Lower lobe of right lung (tissue), 2 donors: ENCODE measurements at regions not wholly inside any gene's neighbourhood (a gene's known extent, or its start where the extent isn't known, plus 50 kb on each side); places are given as distances from the start of the nearest gene placed in this dataset.
"Not testable (repeated sequence)": the region's sequence is repeated elsewhere in the genome, so short reads cannot be mapped to it uniquely, and the experiment has no call there.

ENCODE experiments used
- ATAC-seq, 2 donors: fragments of 200-7000 bp; cut with Tn5 transposase; one replicate each; pipeline ENCODE4 v1.9.1; 2020 to 2022; ENCODE audit warnings: mild to moderate bottlenecking in 2 of 2, moderate library complexity in 2 of 2
- DNase-seq: peaks from one replicate; pipeline ENCODE4 v3.0.0-alpha.2; 2020
- H3K27ac ChIP-seq: fragments of 200-600 bp; one replicate; pipeline ENCODE4 v1.8.0; 2022
- H3K27me3 ChIP-seq: fragments of 200-600 bp; one replicate; pipeline ENCODE4 v1.8.0; 2022; ENCODE audit warnings: low read depth
- H3K36me3 ChIP-seq: fragments of 200-600 bp; one replicate; pipeline ENCODE4 v1.8.0; 2022; ENCODE audit warnings: mild to moderate bottlenecking
- H3K4me1 ChIP-seq: fragments of 200-600 bp; one replicate; pipeline ENCODE4 v1.8.0; 2022
- H3K4me3 ChIP-seq: fragments of 200-600 bp; one replicate; pipeline ENCODE4 v1.8.0; 2022; ENCODE audit warnings: mild to moderate bottlenecking
- H3K9me3 ChIP-seq: fragments of 200-600 bp; one replicate; pipeline ENCODE4 v1.8.0; 2022
- intact Hi-C: fragments of 100-400 bp; cut with DNase I; formaldehyde crosslinking; loops from one replicate; pipeline ENCODE4 v1.11.0; 2022
- TF ChIP-seq, protein P1 (sequence below): fragments of 200-600 bp; IDR thresholded peaks from one replicate; pipeline ENCODE4 v1.8.0; 2022; ENCODE audit warnings: antibody characterized with exemption, mild to moderate bottlenecking
- donor health status: DM: no; HTN: yes; CAD: no; lungs with severe emphysema.

DNA sequence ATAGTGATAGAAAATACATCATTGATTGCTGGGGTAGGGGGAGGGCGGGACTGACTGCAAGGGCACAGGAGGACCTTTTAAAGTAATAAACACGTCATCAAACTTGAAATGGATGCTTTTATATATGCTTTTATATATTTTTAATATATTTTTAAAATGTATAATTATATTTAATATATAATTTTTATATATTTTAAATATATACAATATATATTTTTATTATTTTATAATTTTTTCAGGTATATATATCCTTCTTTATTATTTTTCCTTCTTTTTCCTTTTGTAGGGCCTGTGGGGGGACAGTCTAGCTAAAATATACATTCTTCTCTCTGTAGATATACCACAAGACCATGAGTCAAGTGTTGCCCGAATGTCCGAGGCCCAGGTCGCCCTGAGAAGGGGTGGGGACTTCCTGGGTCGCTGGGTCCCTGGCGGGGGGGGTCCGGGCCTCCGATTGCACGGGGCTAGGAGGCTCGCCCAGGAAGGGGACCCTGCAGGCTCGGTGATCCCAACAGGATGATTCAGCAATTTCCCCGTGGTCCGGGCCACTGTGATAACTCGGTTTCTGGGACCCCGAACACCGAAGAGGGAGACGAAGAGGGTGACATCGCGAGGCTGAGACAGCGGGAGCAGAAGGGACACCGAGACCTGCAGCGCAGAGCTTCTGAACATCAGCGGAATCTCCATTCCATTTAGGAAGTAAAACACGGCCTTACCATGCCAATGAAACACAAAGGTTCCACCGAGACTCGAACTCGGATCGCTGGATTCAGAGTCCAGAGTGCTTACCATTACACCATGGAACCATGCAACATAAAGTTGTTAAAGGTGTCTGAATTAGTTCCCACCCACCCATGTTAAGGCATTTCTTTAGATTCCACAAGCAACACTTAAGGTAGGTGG, 112.5 kb upstream of the NBPF11 start:
- DNase-seq (no peak), ATAC-seq (no peak)
- peaks cover 12% of the 10 kb centered on the region for H3K27me3 ChIP-seq
- H3K9me3 ChIP-seq, result no peaks in the 10 kb centered on the region
- H3K36me3 ChIP-seq, result no peaks in the 10 kb centered on the region
- H3K27ac ChIP-seq, result no peak overlapping the region
- TF ChIP-seq, protein P1, sequence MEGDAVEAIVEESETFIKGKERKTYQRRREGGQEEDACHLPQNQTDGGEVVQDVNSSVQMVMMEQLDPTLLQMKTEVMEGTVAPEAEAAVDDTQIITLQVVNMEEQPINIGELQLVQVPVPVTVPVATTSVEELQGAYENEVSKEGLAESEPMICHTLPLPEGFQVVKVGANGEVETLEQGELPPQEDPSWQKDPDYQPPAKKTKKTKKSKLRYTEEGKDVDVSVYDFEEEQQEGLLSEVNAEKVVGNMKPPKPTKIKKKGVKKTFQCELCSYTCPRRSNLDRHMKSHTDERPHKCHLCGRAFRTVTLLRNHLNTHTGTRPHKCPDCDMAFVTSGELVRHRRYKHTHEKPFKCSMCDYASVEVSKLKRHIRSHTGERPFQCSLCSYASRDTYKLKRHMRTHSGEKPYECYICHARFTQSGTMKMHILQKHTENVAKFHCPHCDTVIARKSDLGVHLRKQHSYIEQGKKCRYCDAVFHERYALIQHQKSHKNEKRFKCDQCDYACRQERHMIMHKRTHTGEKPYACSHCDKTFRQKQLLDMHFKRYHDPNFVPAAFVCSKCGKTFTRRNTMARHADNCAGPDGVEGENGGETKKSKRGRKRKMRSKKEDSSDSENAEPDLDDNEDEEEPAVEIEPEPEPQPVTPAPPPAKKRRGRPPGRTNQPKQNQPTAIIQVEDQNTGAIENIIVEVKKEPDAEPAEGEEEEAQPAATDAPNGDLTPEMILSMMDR, result no peak
- intact Hi-C loops, result no loop called here
- H3K4me3 ChIP-seq, result no peak overlapping the region
- H3K4me1 ChIP-seq, result no peaks in the 10 kb centered on the region

DNA sequence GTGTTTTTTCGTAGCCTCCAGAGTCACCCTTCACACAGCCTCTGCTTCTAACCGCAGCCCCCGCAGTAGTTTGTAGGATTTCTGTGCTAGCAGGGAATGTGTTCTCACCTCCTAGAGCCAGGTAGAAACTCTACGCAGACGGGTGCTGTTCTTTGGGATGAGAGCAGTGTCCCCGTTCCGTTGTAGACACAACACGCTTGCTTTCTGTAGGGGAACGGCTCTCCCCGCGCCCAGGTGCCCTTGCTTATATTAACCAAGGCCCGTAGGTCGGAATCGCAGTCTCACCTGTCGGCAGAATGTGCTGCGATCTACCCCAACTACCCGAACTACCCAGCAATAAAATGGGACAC, 111.8 kb upstream of the NBPF11 start:
- ATAC-seq (peak; percentile 43 to 59), DNase-seq (no peak)
- H3K27ac ChIP-seq, result peak overlapping the region; percentile 27
- H3K4me3 ChIP-seq, result peak overlapping the region; percentile 56
- H3K27me3 ChIP-seq, result peaks cover 12% of the 10 kb centered on the region
- no peaks in the 10 kb centered on the region for H3K4me1 ChIP-seq
- H3K36me3 ChIP-seq, result no peaks in the 10 kb centered on the region
- no peaks in the 10 kb centered on the region for H3K9me3 ChIP-seq
- TF ChIP-seq, protein P1, result no peak
- intact Hi-C loops, result no loop called here

DNA sequence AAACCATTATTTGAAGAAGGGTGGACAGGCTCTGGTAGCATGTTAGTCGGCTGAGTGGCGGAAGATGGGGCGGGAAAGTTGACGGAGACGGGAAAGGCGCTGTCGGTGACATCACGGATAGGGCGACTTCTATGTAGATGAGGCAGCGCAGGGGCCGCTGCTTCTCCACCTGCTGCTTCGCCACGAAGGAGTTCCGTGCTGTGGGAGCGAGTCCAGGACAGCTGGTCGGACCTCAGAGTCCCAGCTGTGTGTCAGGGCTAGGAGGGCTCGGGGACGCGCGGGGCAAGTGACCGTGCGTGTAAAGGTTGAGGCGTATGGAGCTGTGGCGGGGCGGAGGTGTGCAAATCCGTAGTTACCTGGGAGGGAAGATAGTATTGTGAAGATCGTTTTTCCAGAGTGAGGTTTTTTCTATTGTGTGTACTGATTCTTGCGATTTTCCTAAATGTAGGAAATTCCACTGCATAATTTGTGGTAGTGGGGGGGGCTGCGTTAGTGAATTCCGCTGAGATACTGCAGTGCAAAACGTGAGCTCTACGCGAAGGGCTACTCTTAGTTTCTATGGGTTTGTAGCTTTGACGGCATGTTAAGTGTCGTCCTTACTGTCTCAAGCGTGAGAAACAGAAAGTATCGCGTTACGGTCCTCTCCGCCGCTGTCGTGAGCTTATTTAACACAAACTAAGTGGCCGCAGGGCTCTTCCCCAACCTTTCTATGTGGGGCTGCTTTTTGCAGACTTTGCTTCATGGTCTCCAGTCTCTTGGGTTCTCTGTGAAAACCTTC, 111.2 kb upstream of the NBPF11 start:
- Histone ChIP-seq H3K36me3 (no peaks in the 10 kb centered on the region), H3K4me1 (no peaks in the 10 kb centered on the region), H3K27me3 (peaks cover 12% of the 10 kb centered on the region), H3K9me3 (no peaks in the 10 kb centered on the region), H3K27ac (peak overlapping the region; percentile 27), H3K4me3 (peak overlapping the region; percentile 56)
- intact Hi-C loops, result no loop called here
- TF ChIP-seq, protein P1, result no peak
- DNase-seq (peak; percentile 67), ATAC-seq (peak; percentile 80 to 88)

DNA sequence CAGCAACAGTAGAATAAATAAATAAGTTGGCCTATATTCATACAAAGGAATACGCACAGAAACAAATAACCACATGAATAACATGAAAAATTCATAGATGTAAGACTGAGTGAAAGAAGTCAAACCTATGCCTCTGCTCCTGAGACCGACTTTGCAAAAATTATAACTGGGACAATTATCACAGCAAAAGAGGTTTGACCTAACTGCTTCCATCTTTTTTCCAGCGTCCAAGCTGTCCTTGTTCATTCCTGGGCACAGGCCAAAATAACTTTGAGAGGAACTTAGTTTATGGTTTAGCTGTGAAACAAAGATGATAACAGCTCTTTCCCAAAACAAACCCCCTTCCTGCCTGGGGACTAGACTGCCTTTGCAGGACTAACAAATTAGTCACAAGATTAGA, 109.6 kb upstream of the NBPF11 start:
- peaks cover 12% of the 10 kb centered on the region for H3K27me3 ChIP-seq
- intact Hi-C loops, H3K9me3 ChIP-seq, H3K4me3 ChIP-seq, DNase-seq, ATAC-seq, H3K27ac ChIP-seq, H3K36me3 ChIP-seq, H3K4me1 ChIP-seq: not testable (repeated sequence)

DNA sequence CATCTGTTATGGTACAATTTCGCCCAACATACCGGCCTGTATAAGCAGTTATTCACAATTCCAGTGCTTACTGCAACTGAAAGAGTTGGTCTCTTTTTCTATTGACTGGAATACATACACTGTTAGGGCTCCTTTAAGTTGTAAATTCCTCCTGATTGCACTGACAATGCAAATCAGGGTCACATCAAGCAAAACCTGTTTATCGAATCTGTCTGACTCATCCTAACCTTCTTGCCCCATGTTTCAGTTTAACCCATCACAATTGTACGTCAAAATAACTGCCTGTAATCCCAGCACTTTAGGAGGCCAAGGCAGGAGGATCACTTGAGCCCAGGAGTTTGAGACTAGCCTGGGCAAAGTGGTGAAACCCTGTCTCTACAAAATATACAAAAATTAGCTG, 105.8 kb upstream of the NBPF11 start:
- H3K27me3 ChIP-seq, H3K36me3 ChIP-seq, H3K4me1 ChIP-seq, DNase-seq, ATAC-seq, intact Hi-C loops, H3K27ac ChIP-seq, H3K4me3 ChIP-seq, H3K9me3 ChIP-seq: not testable (repeated sequence)

DNA sequence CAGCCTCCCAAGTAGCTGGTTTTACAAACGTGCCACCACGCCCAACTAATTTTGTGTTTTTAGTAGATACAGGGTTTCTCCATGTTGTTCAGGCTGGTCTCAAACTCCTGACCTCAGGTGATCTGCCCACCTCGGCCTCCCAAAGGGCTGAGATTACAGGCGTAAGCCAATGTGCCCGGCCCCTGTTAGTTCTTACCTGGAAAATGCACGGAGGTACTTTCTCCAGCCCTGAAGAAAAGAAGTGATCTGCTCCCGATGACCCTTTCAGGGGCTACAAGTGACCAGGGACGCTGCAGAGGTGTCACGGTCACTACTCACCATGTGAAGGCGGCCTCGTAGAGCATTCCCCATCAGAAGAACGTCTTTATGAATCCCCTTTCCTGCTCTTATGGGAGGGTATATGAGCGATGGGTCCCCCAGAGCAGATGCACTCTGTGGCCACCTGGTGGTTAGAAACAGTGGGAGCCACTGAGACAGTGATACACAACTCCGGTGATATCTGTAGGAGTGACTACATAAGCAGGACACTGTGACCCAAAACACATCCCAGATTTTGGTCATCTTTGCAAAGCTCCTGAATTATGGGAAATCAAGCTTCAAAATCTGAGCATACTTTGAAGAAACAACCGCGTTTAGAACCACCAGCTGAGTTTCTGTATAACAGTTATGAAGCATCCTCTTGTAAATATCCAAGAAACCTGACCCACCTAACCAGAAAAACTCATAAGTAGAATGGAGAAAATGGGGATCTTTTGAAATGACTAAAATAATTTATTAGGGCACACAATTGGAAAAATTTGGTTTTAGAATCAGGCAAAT, 102.7 kb upstream of the NBPF11 start:
- TF ChIP-seq, protein P1, result peak; percentile 54
- ATAC-seq, result peak; percentile 52 to 63
- H3K9me3 ChIP-seq, H3K36me3 ChIP-seq, DNase-seq, H3K4me3 ChIP-seq, H3K27me3 ChIP-seq, H3K4me1 ChIP-seq, intact Hi-C loops, H3K27ac ChIP-seq: not testable (repeated sequence)

DNA sequence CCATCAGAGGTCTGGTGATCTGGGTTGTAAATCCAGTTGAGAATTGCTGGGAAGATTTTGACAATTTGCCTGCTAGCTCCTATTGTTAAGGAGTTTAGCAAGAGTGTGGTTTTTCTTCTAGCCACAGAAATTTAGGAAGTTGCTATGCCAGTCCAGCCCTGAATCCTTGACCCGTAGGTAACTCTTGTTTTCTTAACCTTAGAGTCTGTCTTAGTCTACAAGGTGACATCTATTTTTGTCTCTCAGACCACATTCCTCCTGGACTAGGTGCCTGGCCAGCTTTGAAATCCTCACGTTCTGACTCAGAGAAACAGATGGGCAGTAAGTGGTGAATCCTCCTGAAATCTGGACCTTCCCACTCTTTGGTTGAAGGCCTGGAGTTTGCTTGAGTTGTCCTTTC, 101.7 kb upstream of the NBPF11 start:
- DNase-seq, H3K27me3 ChIP-seq, ATAC-seq, H3K36me3 ChIP-seq, H3K4me1 ChIP-seq, H3K27ac ChIP-seq, H3K4me3 ChIP-seq, H3K9me3 ChIP-seq, intact Hi-C loops: not testable (repeated sequence)

DNA sequence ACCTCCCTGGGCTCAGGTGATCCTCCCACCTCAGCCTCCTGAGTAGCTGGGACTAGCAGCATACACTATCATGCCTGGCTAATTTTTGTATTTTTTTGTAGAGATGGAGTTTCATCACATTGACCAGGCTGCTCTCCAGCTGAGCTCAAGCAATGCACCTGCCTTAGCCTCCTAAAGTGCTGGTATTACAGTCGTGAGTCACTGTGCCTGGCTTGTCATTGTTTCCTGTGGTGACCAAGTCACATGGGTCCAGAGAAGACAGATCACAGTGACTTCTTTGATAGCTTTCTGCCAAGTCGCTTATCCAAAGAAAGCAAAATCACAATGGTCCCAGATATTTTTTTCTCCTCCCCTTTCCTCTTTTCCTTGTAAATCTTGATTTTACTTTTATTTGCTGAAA, 96.7 kb upstream of the NBPF11 start:
- H3K36me3 ChIP-seq, ATAC-seq, H3K27ac ChIP-seq, DNase-seq, intact Hi-C loops, H3K27me3 ChIP-seq, H3K4me3 ChIP-seq, H3K4me1 ChIP-seq, H3K9me3 ChIP-seq: not testable (repeated sequence)

DNA sequence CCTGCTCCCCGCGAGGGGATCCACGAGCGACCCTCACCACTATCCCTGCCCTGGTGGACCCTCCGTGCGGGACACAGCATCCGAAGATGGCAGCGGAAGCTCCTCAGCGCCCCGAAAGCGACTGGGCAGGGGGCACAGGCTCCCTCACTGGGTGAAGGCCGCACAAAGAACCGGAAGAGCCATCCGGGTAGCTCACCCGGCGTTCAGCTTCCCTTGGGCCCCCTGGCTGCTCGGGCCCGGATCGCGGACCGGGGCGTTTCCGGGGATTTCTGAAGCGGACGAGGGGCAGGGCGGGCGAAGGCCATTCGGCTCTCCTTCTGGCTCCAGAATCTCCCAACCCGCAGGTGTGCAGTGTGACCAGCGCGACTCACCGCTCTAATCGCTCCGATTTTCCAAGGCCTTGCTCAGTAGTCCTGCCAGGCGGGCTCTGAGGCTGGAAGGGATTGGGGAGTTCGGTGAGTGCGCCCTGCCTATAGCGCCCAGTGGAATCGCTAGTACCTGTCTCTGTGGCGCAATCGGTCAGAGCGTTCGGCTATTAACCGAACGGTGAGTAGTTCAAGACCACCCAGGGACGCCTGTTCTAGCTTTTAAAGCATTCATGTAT, 94.3 kb upstream of the NBPF11 start:
- H3K4me3 ChIP-seq, H3K4me1 ChIP-seq, intact Hi-C loops, H3K27me3 ChIP-seq, DNase-seq, H3K27ac ChIP-seq, H3K9me3 ChIP-seq, H3K36me3 ChIP-seq: not testable (repeated sequence)
- ATAC-seq, result peak; percentile 60 to 71
